GM12878 (cell line): ENCODE measurements at regions not wholly inside any gene's neighbourhood (a gene's known extent, or its start where the extent isn't known, plus 50 kb on each side); places are given as distances from the start of the nearest gene placed in this dataset.

ENCODE experiments used
- ATAC-seq: fragments of 200-7000 bp; cut with Tn5 transposase; 3 replicates; pipeline ENCODE4 v1.9.1; 2020; ENCODE audit warnings: mild to moderate bottlenecking, moderate library complexity
- BruUV-seq: library from RNA; stranded (reverse); fragments of 400-500 nt; replicated peaks from 2 replicates; lab custom pipeline; 2021; lab: Mats Ljungman, UMichigan
- CTCF ChIA-PET: fragments of 300-600 bp; sonication (Branson Sonifier 250); formaldehyde crosslinking; extraction: SDS; loops from one replicate; lab custom pipeline; 2021; ENCODE audit warnings: inconsistent platforms; lab: Yijun Ruan, JAX
- POLR2A ChIA-PET: fragments of 350-600 bp; formaldehyde crosslinking; extraction: SDS; loops from one replicate; lab custom pipeline; 2021; ENCODE audit warnings: inconsistent platforms; lab: Charles Lee
- RAD21 ChIA-PET: fragments of 300-600 bp; sonication (Branson Sonifier 250); formaldehyde crosslinking; loops from one replicate; lab custom pipeline; 2023; ENCODE audit warnings: antibody characterized with exemption; ENCODE audit not compliant: unreplicated experiment; lab: Charles Lee
- SMC1A ChIA-PET: fragments of 300-600 bp; sonication (Branson Sonifier 250); formaldehyde crosslinking; loops from one replicate; lab custom pipeline; 2023; ENCODE audit not compliant: unreplicated experiment, uncharacterized antibody; lab: Charles Lee
- DNase-seq: peaks from one replicate; pipeline ENCODE4 v3.0.0-alpha.2; 2011; ENCODE audit warnings: low read depth, low spot score
- FAIRE-seq: peaks from 3 replicates; lab custom pipeline; 2011; peaks lifted over from hg19 to GRCh38; lab: Jason Lieb, UNC
- H2AFZ ChIP-seq: 2 replicates; pipeline ENCODE4 v1.6.0; 2011; ENCODE audit warnings: low read depth, low read length, control low read depth; ENCODE audit not compliant: control insufficient read depth
- H3K27ac ChIP-seq: 2 replicates; pipeline ENCODE4 v1.5.1; 2011; ENCODE audit warnings: control low read depth; ENCODE audit not compliant: control insufficient read depth, insufficient read depth
- H3K27me3 ChIP-seq, 2 experiments: replicated peaks in 1 of 2; 2 replicates each; pipeline versions ENCODE4 v1.6.0 to v1.6.1; 2011; ENCODE audit warnings: low read length in 1 of 2; ENCODE audit not compliant: control insufficient read depth in 2 of 2, insufficient read depth in 2 of 2
- H3K36me3 ChIP-seq, 2 experiments: 2 replicates each; pipeline ENCODE4 v1.5.1; 2011; ENCODE audit warnings: low read length in 1 of 2; ENCODE audit not compliant: control insufficient read depth in 2 of 2, insufficient read depth in 2 of 2
- H3K4me1 ChIP-seq: 2 replicates; pipeline ENCODE4 v1.6.1; 2011; ENCODE audit warnings: mild to moderate bottlenecking, low read length, moderate library complexity, mixed read lengths; ENCODE audit not compliant: control insufficient read depth, insufficient read depth
- H3K4me2 ChIP-seq: 2 replicates; pipeline ENCODE4 v1.6.0; 2011; ENCODE audit warnings: control low read depth; ENCODE audit not compliant: control insufficient read depth, insufficient read depth
- H3K4me3 ChIP-seq: fragments of 200-600 bp; sonication (generic); 2 replicates; pipeline ENCODE4 v1.5.1; 2016
- H3K79me2 ChIP-seq: 2 replicates; pipeline ENCODE4 v1.6.0; 2011; ENCODE audit warnings: low read length; ENCODE audit not compliant: control insufficient read depth, insufficient read depth
- H3K9ac ChIP-seq: 2 replicates; pipeline ENCODE4 v1.8.0; 2011; ENCODE audit warnings: low read length, control low read depth, mixed read lengths; ENCODE audit not compliant: control insufficient read depth, insufficient read depth
- H3K9me3 ChIP-seq: replicated peaks from 3 replicates; pipeline ENCODE4 v1.5.1; 2011; ENCODE audit warnings: mild to moderate bottlenecking, low read length; ENCODE audit not compliant: control insufficient read depth, insufficient read depth
- H4K20me1 ChIP-seq: 2 replicates; pipeline ENCODE4 v1.6.0; 2011; ENCODE audit not compliant: control insufficient read depth, insufficient read depth
- FOXK2 ChIP-seq: fragments of 450-650 bp; IDR thresholded peaks from 2 replicates; pipeline ENCODE4 v1.6.1; 2017; ENCODE audit warnings: mild to moderate bottlenecking, moderate library complexity
- IKZF2 ChIP-seq, 2 experiments: fragments of 450-650 bp; IDR thresholded peaks; 2 replicates each; pipeline ENCODE4 v1.6.1; 2017; ENCODE audit warnings: mild to moderate bottlenecking in 2 of 2, moderate library complexity in 2 of 2
- MYB ChIP-seq: fragments of 150-350 bp; IDR thresholded peaks from 2 replicates; pipeline ENCODE4 v1.6.1; 2014; ENCODE audit warnings: mild to moderate bottlenecking, low read depth, low read length, borderline replicate concordance
- NFYB ChIP-seq: IDR thresholded peaks from 2 replicates; pipeline ENCODE4 v1.6.1; 2011; ENCODE audit warnings: low read depth, mild to moderate bottlenecking, low read length, improper control_type of control experiment, moderate library complexity; ENCODE audit not compliant: insufficient read depth
- POLR2AphosphoS5 ChIP-seq: IDR thresholded peaks from 2 replicates; pipeline ENCODE4 v1.6.1; 2011; ENCODE audit warnings: mild to moderate bottlenecking, low read length, inconsistent platforms
- STAT1 ChIP-seq: fragments of 450-650 bp; conservative IDR thresholded peaks from 2 replicates; pipeline ENCODE4 v1.6.1; 2014; ENCODE audit warnings: antibody characterized with exemption, mild to moderate bottlenecking
- ZNF207 ChIP-seq: fragments of 450-650 bp; IDR thresholded peaks from 2 replicates; pipeline ENCODE4 v1.6.1; 2014; ENCODE audit warnings: antibody characterized with exemption, mild to moderate bottlenecking, borderline replicate concordance
- WGBS: methylation state at CpG from one replicate; pipeline ENCODE4 v1.1.6; 2016; ENCODE audit warnings: low lambda C conversion rate; ENCODE audit not compliant: insufficient replicate concordance, insufficient coverage; ENCODE audit errors: missing lambda C conversion rate; 5-methylcytosine and 5-hydroxymethylcytosine counted together
- in situ Hi-C: fragments of 300-500 bp; cut with MboI; formaldehyde crosslinking; loops from 9 replicates; pipeline ENCODE4 v1.14.3; 2018; ENCODE audit warnings: mixed read lengths
- intact Hi-C: fragments of 100-400 bp; cut with micrococcal nuclease; formaldehyde crosslinking; loops from one replicate; pipeline ENCODE4 v1.14.2; 2022; ENCODE audit not compliant: unreplicated experiment
- TF ChIP-seq, protein P1 (sequence below): fragments of 450-650 bp; formaldehyde crosslinking; IDR thresholded peaks from 2 replicates; pipeline ENCODE4 v1.4.0; 2022; ENCODE audit warnings: mild to moderate bottlenecking, moderate library complexity
- TF ChIP-seq, protein P2 (sequence below): fragments of 450-650 bp; IDR thresholded peaks from 2 replicates; pipeline ENCODE4 v1.6.1; 2017; ENCODE audit warnings: mild to moderate bottlenecking
- TF ChIP-seq, protein P3 (sequence below): IDR thresholded peaks from 2 replicates; pipeline ENCODE4 v1.6.1; 2011; ENCODE audit warnings: low read depth, low read length, improper control_type of control experiment, borderline replicate concordance

DNA sequence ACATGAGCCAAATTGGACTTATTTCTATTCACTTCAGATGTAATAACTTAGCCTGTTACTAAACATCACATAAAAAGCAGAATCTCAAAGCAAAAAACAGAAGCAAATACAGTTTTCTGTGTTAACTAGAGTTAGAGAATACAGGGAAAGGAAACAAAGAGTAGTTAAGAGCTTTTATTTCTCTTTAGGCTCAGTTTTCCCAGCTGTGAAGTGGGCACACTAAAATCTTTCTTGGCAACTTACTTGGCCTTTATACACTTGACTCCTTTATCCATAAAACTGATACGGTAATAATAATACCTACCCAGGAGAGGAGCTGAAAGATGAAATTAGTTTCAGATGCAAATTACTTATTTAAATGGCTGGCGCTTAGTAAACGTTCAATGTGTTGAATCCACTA, 132.8 kb upstream of the SPATS2L start:
- no peaks in the 10 kb centered on the region for H3K9me3 ChIP-seq
- H4K20me1 ChIP-seq: no peaks in the 10 kb centered on the region
- BruUV-seq: no TSS peak
- TF ChIP-seq MYB: no peak
- no peak for TF ChIP-seq FOXK2
- TF ChIP-seq NFYB: no peak
- TF ChIP-seq POLR2AphosphoS5: no peak
- TF ChIP-seq, protein P1, sequence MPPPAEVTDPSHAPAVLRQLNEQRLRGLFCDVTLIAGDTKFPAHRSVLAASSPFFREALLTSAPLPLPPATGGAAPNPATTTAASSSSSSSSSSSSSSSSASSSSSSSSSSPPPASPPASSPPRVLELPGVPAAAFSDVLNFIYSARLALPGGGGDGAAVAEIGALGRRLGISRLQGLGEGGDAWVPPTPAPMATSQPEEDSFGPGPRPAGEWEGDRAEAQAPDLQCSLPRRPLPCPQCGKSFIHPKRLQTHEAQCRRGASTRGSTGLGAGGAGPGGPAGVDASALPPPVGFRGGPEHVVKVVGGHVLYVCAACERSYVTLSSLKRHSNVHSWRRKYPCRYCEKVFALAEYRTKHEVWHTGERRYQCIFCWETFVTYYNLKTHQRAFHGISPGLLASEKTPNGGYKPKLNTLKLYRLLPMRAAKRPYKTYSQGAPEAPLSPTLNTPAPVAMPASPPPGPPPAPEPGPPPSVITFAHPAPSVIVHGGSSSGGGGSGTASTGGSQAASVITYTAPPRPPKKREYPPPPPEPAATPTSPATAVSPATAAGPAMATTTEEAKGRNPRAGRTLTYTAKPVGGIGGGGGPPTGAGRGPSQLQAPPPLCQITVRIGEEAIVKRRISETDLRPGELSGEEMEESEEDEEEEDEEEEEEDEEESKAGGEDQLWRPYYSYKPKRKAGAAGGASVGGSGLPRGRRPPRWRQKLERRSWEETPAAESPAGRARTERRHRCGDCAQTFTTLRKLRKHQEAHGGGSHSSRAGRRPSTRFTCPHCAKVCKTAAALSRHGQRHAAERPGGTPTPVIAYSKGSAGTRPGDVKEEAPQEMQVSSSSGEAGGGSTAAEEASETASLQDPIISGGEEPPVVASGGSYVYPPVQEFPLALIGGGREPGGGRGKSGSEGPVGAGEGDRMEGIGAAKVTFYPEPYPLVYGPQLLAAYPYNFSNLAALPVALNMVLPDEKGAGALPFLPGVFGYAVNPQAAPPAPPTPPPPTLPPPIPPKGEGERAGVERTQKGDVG (CRISPR knock-in tag): no peak
- TF ChIP-seq IKZF2 (IDR thresholded peaks at IDR 0.05): no peak
- TF ChIP-seq STAT1: no peak
- TF ChIP-seq, protein P2, sequence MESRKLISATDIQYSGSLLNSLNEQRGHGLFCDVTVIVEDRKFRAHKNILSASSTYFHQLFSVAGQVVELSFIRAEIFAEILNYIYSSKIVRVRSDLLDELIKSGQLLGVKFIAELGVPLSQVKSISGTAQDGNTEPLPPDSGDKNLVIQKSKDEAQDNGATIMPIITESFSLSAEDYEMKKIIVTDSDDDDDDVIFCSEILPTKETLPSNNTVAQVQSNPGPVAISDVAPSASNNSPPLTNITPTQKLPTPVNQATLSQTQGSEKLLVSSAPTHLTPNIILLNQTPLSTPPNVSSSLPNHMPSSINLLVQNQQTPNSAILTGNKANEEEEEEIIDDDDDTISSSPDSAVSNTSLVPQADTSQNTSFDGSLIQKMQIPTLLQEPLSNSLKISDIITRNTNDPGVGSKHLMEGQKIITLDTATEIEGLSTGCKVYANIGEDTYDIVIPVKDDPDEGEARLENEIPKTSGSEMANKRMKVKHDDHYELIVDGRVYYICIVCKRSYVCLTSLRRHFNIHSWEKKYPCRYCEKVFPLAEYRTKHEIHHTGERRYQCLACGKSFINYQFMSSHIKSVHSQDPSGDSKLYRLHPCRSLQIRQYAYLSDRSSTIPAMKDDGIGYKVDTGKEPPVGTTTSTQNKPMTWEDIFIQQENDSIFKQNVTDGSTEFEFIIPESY: no peak
- TF ChIP-seq, protein P3, sequence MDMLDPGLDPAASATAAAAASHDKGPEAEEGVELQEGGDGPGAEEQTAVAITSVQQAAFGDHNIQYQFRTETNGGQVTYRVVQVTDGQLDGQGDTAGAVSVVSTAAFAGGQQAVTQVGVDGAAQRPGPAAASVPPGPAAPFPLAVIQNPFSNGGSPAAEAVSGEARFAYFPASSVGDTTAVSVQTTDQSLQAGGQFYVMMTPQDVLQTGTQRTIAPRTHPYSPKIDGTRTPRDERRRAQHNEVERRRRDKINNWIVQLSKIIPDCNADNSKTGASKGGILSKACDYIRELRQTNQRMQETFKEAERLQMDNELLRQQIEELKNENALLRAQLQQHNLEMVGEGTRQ: no peak
- TF ChIP-seq ZNF207: no peak
- no peak overlapping the region for H3K4me2 ChIP-seq
- DNase-seq: no peak
- no peaks in the 10 kb centered on the region for H3K4me1 ChIP-seq
- no peak overlapping the region for H3K27ac ChIP-seq
- no peak for ATAC-seq
- 68% methylated on average over 3 of the region's 3 CpGs for WGBS
- no peaks in the 10 kb centered on the region for H3K79me2 ChIP-seq
- RAD21 ChIA-PET: no interaction called here
- FAIRE-seq: no peak
- SMC1A ChIA-PET: interaction anchor here (0.8 to 1.1 kb wide), 2 partner anchors 13 to 19 kb away, joined by 3 read pairs; no protein-coding TSS in a partner anchor
- in situ Hi-C loops: no loop called here
- no peak overlapping the region for H3K4me3 ChIP-seq
- CTCF ChIA-PET: interaction anchor here (1.2 kb wide), 1 partner anchor 20 kb away, joined by 3 read pairs; no protein-coding TSS in a partner anchor
- no peak overlapping the region for H3K9ac ChIP-seq
- no peaks in the 10 kb centered on the region for H3K36me3 ChIP-seq
- intact Hi-C loops: no loop called here
- no peaks in the 10 kb centered on the region for H3K27me3 ChIP-seq
- POLR2A ChIA-PET: interaction anchor here (0.7 kb wide), 1 partner anchor 1027 kb away, joined by 3 read pairs; no protein-coding TSS in a partner anchor
- H2AFZ ChIP-seq: no peak overlapping the region
